SKM-1 (cell line): ENCODE measurements at regions not wholly inside any gene's neighbourhood (a gene's known extent, or its start where the extent isn't known, plus 50 kb on each side); places are given as distances from the start of the nearest gene placed in this dataset.

Source experiments
- DNase-seq: peaks from one replicate; lab custom pipeline; 2025; ENCODE audit not compliant: unreplicated experiment; lab: John Stamatoyannopoulos, UW

DNA sequence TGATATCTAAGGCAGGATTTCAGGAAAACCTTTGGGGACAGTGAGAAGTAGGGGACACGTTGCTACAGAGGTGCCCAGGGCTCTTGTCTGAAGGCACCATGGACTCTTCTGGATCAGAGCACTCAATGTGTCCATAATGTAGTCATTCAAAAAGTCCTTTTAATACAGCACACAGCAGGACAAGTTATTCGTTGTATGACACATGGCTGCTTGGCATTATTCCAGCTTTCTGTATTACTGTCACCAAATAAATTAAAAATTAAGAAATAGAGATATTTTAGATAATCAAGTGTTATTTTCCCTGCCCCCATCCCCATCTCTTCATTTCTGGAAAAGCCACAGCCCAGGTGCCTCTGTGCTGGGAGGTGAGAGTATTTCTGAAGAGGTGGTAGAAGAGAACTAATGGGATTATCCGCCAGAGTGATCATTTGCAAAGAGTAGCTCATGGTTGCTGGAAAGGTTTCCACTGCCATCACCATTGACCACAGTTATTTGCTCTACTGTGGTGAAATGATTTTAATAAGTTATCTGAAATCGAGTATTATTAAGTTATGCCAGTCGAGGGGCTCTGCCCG, 83.0 kb downstream of the CXCL12 start:
- no peak for DNase-seq

DNA sequence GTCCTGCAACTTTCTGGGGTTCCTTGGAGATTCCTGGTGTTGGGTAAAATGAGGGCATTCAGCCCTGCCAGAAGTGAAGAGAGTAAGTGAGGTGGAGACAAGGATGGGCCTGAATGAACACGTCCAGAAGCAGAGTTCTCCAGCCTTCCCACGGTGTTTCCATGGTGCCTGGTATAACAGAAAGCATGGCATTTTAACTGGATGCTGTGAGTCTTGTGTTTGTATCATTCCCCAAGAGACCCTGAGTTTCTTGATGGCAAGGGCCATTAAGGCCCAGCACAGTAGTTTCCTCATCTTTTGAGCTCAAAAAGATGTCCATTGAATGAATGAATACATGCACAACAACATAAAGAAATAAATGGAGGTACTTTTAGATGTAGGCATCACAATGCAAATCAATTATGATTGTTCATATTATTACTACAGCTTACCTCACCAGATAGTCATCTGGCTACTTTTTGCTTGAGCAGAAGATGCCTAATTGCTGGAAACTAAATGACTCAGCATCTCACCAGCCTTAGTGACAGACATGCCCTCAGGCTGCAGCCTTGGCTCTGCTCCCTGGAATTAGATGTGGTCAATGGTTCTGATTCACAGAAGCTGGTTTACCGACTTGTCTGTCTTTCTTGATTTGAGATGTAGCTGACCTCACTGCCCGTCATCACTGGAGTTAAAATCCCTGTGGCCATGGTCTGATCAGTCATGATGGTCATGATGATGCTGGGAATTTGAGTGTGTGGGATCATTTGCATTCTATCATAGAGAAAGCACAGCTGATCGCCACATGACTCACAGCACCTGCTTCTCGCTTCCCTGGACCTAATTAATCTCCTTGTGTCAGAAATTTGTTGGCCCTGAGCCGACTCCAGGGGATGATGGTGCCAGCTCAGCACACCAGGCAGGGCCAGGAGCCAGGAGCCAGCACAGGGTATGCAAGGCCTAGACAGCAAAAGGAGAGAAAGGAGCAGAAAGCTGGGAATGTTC, 83.9 kb downstream of the CXCL12 start:
- no peak for DNase-seq

DNA sequence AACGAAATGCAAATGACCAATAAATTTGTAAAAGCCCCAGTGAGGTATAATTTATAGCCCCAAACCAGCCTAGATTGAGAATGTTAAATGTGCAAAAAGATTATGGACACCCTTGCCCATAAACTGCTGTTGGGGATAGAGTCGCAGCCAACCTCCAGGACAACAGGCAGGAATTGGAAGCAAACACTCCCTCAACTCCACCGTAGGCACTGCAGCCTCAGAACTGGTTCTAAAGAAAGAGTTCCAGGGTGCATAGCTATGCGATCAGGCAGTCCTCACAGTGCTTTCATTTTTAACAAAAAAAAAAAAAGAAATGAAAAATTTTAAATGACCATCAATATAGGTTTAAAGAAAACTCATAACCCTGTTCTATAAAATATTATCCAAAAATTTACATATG, 86.2 kb downstream of the CXCL12 start:
- DNase-seq = no peak

DNA sequence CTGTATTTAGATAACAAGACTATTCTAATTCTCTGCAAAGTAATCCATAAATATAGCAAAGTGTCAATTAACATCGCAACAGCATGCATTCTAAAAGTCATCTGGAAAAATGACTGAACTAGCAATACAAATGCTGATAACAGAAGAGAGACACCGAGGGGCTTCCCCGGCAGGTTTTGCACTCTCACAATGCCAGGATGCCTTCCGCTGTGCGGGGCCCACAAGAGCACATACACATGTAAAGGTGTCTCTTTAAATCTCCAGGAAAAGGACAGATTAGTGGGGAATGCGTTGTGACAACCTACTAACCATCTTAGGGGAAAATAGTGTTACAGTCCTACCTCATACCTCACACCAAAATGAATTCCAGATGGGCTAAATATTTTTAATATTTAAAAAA, 86.9 kb downstream of the CXCL12 start:
- DNase-seq = no peak

DNA sequence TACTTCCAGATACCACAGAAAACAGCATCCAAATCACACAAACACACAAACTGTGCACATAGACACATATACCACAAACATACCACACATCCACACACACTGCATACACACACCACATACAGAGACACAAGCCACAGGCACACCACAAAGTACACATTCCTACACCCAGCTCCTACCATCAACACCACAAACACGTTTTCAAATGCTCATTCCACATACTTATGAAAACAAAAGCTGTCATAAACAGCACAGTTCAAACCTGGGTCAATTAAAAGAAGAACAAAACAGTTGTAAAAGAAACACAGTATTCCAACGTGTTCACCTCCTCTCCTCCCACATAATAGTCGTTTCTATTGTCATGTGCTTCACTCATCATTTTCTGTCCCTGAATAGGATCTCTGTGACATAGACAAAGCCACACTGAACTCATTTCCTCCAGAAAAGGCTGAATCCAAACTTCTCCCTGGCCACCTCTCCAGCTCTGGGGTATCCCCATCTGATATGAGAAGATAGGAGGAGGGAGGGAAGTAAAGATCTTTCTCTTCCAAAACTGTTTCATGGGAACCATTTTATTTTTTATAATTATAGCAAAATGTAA, 89.2 kb downstream of the CXCL12 start:
- DNase-seq = no peak

DNA sequence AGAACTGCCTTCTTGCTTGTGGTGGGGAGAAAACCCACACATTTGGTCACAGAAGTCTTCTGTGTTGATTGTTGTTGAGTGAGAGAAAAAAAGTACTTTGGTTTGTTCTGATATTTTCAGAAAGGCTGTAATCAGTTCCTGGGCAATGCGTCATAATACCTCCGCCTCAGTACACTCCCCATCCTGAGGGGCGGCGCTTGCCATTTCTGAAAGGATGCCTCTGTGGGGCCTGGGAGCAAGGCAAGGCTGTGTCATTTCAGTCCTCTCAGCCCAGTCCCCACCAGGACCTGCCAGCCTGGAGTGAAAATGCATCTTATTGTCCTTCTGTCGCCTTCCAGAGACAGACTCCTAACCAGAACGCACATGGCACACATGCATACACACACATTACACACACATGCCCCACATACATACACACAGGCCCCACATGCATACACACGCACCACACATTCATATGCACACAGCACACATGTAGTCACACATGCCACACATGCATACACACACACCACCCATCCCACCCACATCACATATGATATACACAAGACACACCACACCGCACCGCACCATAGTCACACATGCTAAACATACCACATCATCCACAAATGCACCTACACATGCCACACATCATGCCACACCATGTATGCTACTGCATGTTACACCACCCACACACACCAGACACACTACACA, 90.0 kb downstream of the CXCL12 start:
- no peak for DNase-seq

DNA sequence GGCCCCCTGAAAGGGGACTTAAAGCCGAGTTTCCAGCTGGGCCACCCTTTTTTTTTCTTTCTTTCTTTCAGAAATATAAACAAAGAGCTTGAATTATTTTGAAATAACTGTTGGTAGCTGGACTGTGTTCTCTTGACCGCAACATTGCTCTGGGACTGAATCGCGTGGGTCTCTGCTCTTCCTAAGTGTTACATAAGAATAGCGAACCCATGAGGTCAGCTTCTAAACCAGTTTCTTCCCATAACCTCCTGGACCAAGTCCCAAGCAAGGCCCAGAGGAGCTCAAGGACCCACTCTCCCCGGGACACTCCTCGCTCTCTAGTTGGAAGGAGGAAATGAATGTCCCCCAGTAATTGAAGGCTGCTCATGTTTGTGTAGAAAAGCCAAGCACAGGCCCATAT, 91.1 kb downstream of the CXCL12 start:
- no peak for DNase-seq

DNA sequence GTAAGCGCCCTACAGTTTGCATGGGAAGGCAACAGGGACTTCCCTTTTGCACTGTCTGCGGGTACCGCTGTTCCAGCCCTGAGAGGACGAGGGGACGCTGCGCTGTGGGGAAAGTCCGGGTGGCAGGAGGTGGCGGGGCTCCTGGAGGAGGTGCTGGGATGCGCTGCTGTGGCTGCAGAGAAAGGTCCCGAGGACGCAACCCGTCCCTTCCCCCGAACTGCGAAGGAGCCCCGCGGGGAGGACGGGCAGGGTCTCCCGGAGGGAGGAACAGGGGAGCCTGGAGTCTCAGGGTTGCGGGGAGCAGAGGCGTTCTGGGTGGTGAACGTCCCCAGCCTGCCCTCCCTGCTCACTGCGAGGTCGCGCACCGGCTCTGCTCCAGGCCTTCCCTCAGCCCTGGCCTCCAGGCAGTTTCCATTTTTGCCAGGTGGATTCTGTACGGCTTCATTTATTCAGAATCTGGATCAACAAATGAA, 91.6 kb downstream of the CXCL12 start:
- no peak for DNase-seq

DNA sequence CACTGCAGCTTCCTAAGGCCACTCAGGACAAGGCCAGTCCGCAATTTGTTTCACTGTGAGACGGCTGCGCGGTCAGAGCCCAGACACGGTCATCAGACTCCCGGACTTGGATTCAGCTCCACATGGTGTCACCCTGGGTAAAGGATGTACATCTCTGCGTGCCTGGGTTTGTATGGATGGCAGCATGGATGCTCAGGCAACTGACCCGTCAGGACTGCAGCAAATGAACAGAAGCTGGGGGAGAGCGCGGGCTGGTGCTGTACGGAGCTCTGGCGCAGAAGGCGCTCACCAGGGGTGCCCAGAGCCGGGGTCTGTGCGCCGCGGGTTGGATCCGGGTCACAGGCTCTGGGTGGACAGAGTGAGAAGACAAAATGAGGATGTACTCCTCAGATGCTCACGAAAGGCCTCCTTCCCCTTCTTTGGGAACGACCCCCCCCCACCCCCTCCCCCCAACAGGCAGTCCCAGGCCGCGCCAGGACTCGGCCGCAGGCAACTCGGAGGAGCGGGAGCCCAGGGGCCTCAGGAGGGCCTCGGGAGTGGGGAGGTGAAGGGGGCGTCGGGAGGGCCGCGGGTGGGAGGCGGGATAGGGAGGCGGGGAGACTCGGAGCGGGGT, 92.4 kb downstream of the CXCL12 start:
- no peak for DNase-seq

DNA sequence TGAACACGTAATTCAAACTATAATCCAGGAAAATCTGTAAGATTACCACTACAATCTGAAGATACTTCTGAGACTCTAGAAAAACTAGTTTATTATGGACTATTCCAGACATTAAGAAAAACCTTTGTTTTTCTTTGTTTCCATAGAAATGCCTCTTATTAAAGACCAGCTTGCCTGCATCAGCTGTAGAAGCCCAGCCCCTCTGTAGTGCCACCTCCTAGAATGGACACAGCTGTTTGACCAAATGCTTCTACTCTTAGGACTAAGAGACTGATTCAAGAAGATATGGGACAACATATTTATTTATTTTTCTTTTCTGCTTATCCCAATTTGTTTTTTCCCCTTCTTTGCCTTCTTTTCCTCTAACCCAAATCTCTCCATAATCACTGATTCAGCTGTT, 93.8 kb downstream of the CXCL12 start:
- DNase-seq = no peak

DNA sequence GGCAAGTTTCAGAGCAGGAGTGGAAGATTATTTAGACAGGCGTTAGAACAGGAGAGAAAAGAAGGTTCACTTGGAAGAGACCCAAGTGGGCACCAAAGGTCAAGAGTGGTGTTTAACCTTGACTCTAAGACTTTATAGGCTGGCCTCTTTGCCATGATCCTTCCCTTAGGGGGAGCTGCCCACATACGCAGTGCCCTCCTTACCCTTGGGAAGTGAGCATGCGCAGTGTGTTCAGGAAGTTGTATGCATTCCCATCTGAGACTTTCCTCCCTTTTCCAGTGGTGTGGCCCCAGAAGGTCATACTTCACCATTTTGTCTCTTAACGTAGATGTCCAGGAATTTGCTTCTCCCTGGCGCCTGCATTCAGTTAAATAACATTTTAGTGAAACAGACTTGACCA, 95.8 kb downstream of the CXCL12 start:
- DNase-seq = no peak

DNA sequence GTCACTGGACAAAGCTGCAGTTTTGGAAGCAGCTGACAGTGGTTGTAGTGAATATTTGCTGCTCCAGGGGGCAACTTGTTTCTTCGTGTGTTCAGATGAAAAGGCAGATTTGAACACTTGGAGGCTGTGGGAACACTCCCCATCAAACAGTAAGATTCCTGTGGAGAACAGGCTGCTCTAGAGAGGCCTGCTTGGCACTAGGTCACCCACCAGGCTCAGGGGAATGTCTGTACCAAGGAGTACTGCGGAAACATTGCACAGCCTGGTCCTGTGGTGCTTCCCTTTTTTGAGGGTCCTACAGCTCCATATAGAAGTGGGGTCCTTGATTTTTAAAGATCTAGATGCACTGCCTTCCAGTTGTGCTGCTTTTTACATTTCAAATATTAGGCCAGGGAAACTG, 97.5 kb downstream of the CXCL12 start:
- DNase-seq = no peak

DNA sequence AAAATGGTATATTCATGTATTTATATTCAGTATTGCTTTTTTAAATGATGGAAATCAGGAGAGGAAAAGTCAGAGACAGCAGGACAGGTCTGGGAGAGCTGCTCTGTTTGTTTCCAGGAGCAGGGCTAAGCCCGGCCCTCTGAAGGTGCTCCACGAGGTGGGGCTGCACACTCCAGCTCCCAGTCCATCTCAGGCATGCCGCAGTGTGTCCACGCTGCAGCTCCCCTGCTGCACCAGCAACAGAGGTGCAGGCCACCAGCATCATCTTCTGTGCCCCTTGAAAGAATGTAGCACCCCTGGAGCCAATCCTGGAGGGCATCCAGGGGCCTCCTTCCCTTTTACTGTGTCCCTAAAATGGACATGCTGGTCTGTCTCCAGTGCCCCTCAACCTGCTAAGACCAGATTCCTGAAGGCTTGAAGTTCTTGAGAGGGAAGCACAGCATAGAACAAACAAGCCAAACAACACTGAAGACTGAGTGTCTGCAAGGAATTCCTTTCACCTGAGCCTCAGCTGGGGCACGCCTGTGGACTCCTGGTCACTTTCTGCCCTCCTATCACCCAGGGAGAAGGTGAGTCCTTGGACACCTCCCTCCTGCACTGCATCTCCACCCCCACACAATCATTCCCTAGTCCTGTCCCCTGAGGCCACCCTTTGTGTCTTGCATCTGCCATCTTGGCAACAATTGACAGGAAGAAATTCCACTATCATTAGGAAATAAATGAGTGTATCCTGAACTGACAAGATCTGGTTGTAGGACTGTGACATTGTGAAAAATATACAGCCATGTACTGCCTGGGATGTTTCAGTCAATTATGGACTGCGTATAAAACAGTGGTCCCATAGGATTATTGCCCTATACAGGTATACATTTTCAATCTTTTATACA, 100.5 kb downstream of the CXCL12 start:
- DNase-seq = no peak

DNA sequence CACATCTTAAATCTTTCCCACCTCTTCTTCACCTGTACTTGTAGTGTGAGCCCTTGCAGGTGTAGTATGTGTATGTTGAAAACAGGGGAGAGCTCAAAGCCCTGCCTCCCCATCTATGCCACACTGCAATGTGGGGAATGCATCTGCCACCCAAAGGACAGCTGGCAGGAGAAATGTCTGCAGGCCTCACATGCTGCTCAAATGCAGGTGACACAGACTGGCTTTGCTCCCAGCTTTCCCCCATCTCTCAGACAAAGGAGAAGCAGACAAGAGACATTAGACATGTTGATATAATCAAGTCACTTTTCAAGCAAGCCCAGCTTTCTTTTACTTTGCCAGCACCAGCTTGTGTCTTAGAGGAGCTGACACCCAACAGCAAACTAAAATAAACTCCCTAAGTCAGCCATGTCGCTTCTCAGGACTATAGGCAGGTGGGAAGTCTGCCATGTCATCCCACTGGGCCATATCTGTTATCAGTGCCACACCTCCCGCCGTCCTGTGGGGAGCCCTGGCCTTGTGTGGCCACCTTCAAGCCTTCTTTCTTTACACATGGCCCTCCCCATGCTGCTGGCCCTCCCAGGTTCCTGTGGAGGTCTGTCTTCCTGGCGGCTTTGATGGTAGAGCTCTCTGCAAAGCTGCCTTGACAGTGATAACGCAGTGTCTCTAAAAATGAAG, 102.1 kb downstream of the CXCL12 start:
- no peak for DNase-seq

DNA sequence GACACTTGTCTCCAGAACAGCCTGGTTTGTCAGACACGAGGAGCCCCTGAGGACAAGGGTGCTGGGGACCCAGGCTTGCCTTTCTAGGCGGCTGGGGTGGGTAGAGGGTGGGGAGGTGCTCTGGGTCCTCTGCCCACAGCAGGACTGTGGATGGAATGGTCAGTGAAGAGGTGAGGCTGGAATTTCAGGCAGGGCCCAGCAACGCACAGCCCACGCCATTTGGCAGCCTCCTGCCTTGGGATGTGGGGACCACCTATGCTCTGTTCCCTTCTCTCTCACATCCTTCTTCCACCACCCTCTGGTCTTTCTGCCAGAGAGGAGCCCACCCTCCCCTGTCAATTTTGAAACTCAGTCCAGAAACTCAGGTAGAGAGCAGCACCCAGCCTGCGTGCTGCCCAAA, 103.2 kb downstream of the CXCL12 start:
- no peak for DNase-seq

DNA sequence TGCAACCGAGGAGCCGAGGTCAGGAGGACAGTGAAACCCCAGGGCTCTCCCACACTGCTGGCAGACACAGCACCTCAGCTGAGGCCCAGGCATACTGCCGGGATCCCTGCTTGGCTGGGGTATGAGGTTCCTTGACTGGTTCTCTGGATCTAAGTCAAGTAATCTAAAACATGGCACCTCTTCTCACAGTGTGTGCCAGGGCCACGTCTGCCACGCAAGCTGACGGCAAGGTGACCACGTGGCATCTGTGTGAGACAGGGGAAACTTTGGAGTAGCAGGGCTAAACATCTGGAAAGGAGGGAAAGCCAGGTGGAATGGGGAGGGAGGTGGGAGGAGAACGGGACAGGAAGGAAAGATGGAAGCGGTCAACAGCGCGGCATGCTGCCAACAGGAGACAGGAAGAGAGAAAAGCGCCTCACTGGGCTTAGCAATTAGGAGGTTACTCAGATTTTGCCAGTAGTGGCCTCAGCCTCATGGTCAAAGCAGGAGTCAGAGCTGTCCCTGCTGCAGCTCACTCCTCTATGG, 103.7 kb downstream of the CXCL12 start:
- DNase-seq = no peak

DNA sequence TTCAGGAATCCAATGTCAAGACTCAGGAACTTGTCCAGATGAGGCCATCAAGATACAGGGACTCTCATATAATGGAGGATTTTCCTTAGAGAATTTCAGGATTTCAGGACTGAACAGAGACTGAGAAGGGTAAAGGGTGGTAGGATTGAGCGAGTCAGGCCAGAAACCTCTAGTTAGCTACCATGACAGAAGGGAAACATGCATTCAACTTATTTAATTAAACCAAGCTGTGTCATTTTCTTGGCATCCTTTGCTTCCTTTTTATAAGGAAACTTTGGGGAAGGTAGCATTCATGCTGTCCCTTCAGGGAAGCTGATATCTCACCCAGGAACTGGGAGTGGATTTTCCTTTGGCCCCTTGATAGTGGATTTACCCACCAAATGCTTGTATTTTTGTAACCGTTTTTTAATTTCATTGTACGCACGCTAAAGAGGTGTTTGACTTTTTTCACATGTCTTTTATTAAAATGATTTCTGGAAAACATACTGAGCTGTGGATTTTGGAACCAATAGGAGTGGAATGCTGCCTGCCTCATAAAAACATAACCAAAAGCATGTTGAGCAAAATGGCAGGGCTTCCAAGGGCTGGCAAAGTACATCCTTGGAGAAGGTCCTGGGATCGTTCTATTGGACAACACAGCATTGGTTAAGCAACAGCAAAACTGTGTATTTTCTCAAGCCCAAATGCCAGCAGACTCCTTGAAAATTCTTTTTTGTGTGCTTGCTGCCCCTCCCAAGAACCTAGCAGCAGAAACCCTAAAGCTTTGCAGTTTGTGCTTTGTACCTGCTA, 104.5 kb downstream of the CXCL12 start:
- DNase-seq = no peak

DNA sequence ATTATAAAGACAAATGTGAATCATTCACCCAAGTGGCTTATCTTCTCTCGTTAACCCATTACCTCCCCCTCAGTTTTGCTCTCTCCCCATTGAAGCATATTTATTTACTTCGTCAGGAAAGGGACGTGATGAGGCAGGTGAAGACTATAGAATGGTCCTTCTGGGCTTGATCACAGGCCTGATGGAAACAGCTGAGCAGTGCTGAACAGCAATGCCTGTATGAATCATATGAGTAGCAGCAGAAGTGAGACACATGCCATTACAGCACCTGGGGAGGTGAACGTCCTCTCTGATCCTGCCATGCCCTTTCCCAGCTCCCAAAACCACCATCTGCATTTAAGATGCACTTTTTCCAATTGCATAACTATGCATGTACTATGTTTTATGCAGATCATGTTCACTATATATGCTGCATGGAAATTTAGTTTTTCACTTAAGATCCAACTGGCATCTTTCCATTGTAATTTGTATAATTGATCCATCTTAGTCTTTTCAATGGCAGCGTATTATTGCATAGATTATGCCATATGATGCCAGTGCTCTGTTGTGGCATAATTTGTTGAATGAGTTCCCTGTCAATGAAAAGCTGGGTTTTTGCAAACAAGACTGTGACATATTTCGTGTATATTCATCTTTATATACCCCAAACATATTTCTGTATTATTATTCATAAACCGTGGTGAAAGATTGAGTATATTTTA, 105.3 kb downstream of the CXCL12 start:
- no peak for DNase-seq
